Central memory CD8-positive, alpha-beta T cell (primary cell): ENCODE measurements at regions not wholly inside any gene's neighbourhood (a gene's known extent, or its start where the extent isn't known, plus 50 kb on each side); places are given as distances from the start of the nearest gene placed in this dataset.
"Not testable (repeated sequence)": the region's sequence is repeated elsewhere in the genome, so short reads cannot be mapped to it uniquely, and the experiment has no call there.

Experiments
- ATAC-seq: fragments of 150-1000 bp; cut with Tn5 transposase; replicated peaks from 2 replicates; pipeline ENCODE4 v1.10.0; 2022; ENCODE audit warnings: mild to moderate bottlenecking, moderate FRiP score, moderate number of reproducible peaks; ENCODE audit not compliant: poor library complexity, severe bottlenecking; ENCODE audit errors: extremely low read depth
- DNase-seq, 2 donors: peaks; one replicate each; pipeline ENCODE4 v3.0.0; 2021; ENCODE audit warnings: low spot score in 2 of 2
- H3K27ac Mint-ChIP-seq: one replicate; pipeline ENCODE4 v1.8.0; 2022; ENCODE audit warnings: low read depth, mild to moderate bottlenecking, moderate library complexity, mixed read lengths
- H3K27me3 Mint-ChIP-seq: one replicate; pipeline ENCODE4 v1.8.0; 2022; ENCODE audit warnings: mixed read lengths
- H3K36me3 Mint-ChIP-seq: one replicate; pipeline ENCODE4 v1.8.0; 2022; ENCODE audit warnings: mild to moderate bottlenecking, moderate library complexity, mixed read lengths; ENCODE audit not compliant: insufficient read depth
- H3K4me1 Mint-ChIP-seq: one replicate; pipeline ENCODE4 v1.8.0; 2022; ENCODE audit warnings: mixed read lengths
- H3K4me3 Mint-ChIP-seq: one replicate; pipeline ENCODE4 v1.8.0; 2022; ENCODE audit warnings: mild to moderate bottlenecking, moderate library complexity, mixed read lengths
- H3K9me3 Mint-ChIP-seq: one replicate; pipeline ENCODE4 v1.8.0; 2022; ENCODE audit warnings: mixed read lengths

GRCh38 chr14:19242529-19242928 is 191.6 kb downstream of the POTEG start:
- not testable (repeated sequence) for H3K36me3 Mint-ChIP-seq, DNase-seq, H3K27me3 Mint-ChIP-seq, H3K27ac Mint-ChIP-seq, H3K9me3 Mint-ChIP-seq, H3K4me1 Mint-ChIP-seq, H3K4me3 Mint-ChIP-seq
- peak; percentile 24 for ATAC-seq

- not testable (repeated sequence) for H3K4me3 Mint-ChIP-seq, H3K9me3 Mint-ChIP-seq, ATAC-seq, H3K27ac Mint-ChIP-seq, H3K4me1 Mint-ChIP-seq, H3K36me3 Mint-ChIP-seq, H3K27me3 Mint-ChIP-seq, DNase-seq
Observed at GRCh38 chr14:19266908-19267307, 167.2 kb downstream of the POTEG start.

- H3K9me3 Mint-ChIP-seq, H3K27ac Mint-ChIP-seq, H3K4me1 Mint-ChIP-seq, ATAC-seq, H3K4me3 Mint-ChIP-seq, H3K27me3 Mint-ChIP-seq, H3K36me3 Mint-ChIP-seq: not testable (repeated sequence)
- DNase-seq, result peak in 1 of 2 donors; percentile 11
Observed at GRCh38 chr14:19267636-19268035, 166.5 kb downstream of the POTEG start.

GRCh38 chr14:19268047-19268627 is 166.0 kb downstream of the POTEG start:
- H3K4me1 Mint-ChIP-seq, H3K27ac Mint-ChIP-seq, H3K4me3 Mint-ChIP-seq, DNase-seq, H3K9me3 Mint-ChIP-seq, H3K36me3 Mint-ChIP-seq, H3K27me3 Mint-ChIP-seq: not testable (repeated sequence)
- ATAC-seq, result peak; percentile 25

- DNase-seq, H3K4me3 Mint-ChIP-seq: not testable (repeated sequence)
Observed at GRCh38 chr14:19272235-19272634, 161.9 kb downstream of the POTEG start.

GRCh38 chr14:19289669-19290068 is 144.5 kb downstream of the POTEG start:
- not testable (repeated sequence) for ATAC-seq, H3K4me3 Mint-ChIP-seq, H3K27ac Mint-ChIP-seq, DNase-seq, H3K4me1 Mint-ChIP-seq, H3K27me3 Mint-ChIP-seq, H3K36me3 Mint-ChIP-seq, H3K9me3 Mint-ChIP-seq

More at GRCh38 chr14:19272235-19272634, 161.9 kb downstream of the POTEG start:
- not testable (repeated sequence) for ATAC-seq, H3K27ac Mint-ChIP-seq, H3K4me1 Mint-ChIP-seq, H3K9me3 Mint-ChIP-seq, H3K27me3 Mint-ChIP-seq, H3K36me3 Mint-ChIP-seq

GRCh38 chr14:19300243-19300642 is 133.9 kb downstream of the POTEG start:
- not testable (repeated sequence) for H3K4me3 Mint-ChIP-seq, H3K27me3 Mint-ChIP-seq, DNase-seq, H3K36me3 Mint-ChIP-seq, H3K27ac Mint-ChIP-seq, H3K4me1 Mint-ChIP-seq, H3K9me3 Mint-ChIP-seq, ATAC-seq

GRCh38 chr14:19300838-19301237 is 133.3 kb downstream of the POTEG start:
- H3K4me1 Mint-ChIP-seq, H3K4me3 Mint-ChIP-seq, H3K27me3 Mint-ChIP-seq, H3K27ac Mint-ChIP-seq, H3K36me3 Mint-ChIP-seq, ATAC-seq, DNase-seq, H3K9me3 Mint-ChIP-seq: not testable (repeated sequence)

GRCh38 chr14:19303844-19304243 is 130.3 kb downstream of the POTEG start:
- H3K4me3 Mint-ChIP-seq, result not testable (repeated sequence)

GRCh38 chr14:19304442-19304841 is 129.7 kb downstream of the POTEG start:
- DNase-seq, H3K36me3 Mint-ChIP-seq, H3K27ac Mint-ChIP-seq, H3K27me3 Mint-ChIP-seq, H3K9me3 Mint-ChIP-seq, H3K4me3 Mint-ChIP-seq, ATAC-seq, H3K4me1 Mint-ChIP-seq: not testable (repeated sequence)

More at GRCh38 chr14:19303844-19304243, 130.3 kb downstream of the POTEG start:
- ATAC-seq, H3K27me3 Mint-ChIP-seq, H3K27ac Mint-ChIP-seq, DNase-seq, H3K9me3 Mint-ChIP-seq, H3K4me1 Mint-ChIP-seq, H3K36me3 Mint-ChIP-seq: not testable (repeated sequence)

- ATAC-seq, H3K27me3 Mint-ChIP-seq: not testable (repeated sequence)
Observed at GRCh38 chr14:19304918-19305317, 129.2 kb downstream of the POTEG start.

GRCh38 chr14:19305776-19306175 is 128.4 kb downstream of the POTEG start:
- not testable (repeated sequence) for H3K36me3 Mint-ChIP-seq, DNase-seq, H3K27ac Mint-ChIP-seq, H3K27me3 Mint-ChIP-seq, H3K4me3 Mint-ChIP-seq, H3K4me1 Mint-ChIP-seq, ATAC-seq, H3K9me3 Mint-ChIP-seq

More at GRCh38 chr14:19304918-19305317, 129.2 kb downstream of the POTEG start:
- not testable (repeated sequence) for H3K27ac Mint-ChIP-seq, H3K4me1 Mint-ChIP-seq, H3K9me3 Mint-ChIP-seq, DNase-seq, H3K36me3 Mint-ChIP-seq, H3K4me3 Mint-ChIP-seq

- DNase-seq, H3K36me3 Mint-ChIP-seq, ATAC-seq, H3K4me1 Mint-ChIP-seq, H3K27ac Mint-ChIP-seq, H3K4me3 Mint-ChIP-seq, H3K9me3 Mint-ChIP-seq, H3K27me3 Mint-ChIP-seq: not testable (repeated sequence)
Observed at GRCh38 chr14:19306405-19306804, 127.7 kb downstream of the POTEG start.
